SIG-M5 treated with dmso at 0.1 percent for 504 hours (cell line): ENCODE measurements at regions not wholly inside any gene's neighbourhood (a gene's known extent, or its start where the extent isn't known, plus 50 kb on each side); places are given as distances from the start of the nearest gene placed in this dataset.

ENCODE experiments used
- DNase-seq: peaks from one replicate; lab custom pipeline; 2025; ENCODE audit not compliant: unreplicated experiment; lab: John Stamatoyannopoulos, UW

GRCh38 chr5:34584165-34584564 lies 72.0 kb upstream of the RAI14 start:
- no peak for DNase-seq

- peak; percentile 56 for DNase-seq
These were observed 70.5 kb upstream of the RAI14 start for GRCh38 chr5:34585601-34586104.

- DNase-seq = no peak
These were observed 69.8 kb upstream of the RAI14 start for GRCh38 chr5:34586117-34586885.

- peak; percentile 7 for DNase-seq
These were observed 68.5 kb upstream of the RAI14 start for GRCh38 chr5:34587355-34588241.

- no peak for DNase-seq
These were observed 66.3 kb upstream of the RAI14 start for GRCh38 chr5:34589832-34590231.

- no peak for DNase-seq
These were observed 64.4 kb upstream of the RAI14 start for GRCh38 chr5:34591723-34592122.

- no peak for DNase-seq
These were observed 58.8 kb upstream of the RAI14 start for GRCh38 chr5:34597034-34598027.

GRCh38 chr5:34598177-34598794 lies 57.8 kb upstream of the RAI14 start:
- no peak for DNase-seq

- DNase-seq = no peak
These were observed 56.5 kb upstream of the RAI14 start for GRCh38 chr5:34599471-34600117.

GRCh38 chr5:34600118-34600493 lies 56.0 kb upstream of the RAI14 start:
- no peak for DNase-seq

- no peak for DNase-seq
These were observed 52.8 kb upstream of the RAI14 start for GRCh38 chr5:34603378-34603777.

GRCh38 chr5:34604119-34604675 lies 51.9 kb upstream of the RAI14 start:
- DNase-seq = no peak

GRCh38 chr5:34606101-34606500 lies 50.0 kb upstream of the RAI14 start:
- no peak for DNase-seq
